ENCODE measurements at regions not wholly inside any gene's neighbourhood (a gene's known extent, or its start where the extent isn't known, plus 50 kb on each side); places are given as distances from the start of the nearest gene placed in this dataset.

DNA sequence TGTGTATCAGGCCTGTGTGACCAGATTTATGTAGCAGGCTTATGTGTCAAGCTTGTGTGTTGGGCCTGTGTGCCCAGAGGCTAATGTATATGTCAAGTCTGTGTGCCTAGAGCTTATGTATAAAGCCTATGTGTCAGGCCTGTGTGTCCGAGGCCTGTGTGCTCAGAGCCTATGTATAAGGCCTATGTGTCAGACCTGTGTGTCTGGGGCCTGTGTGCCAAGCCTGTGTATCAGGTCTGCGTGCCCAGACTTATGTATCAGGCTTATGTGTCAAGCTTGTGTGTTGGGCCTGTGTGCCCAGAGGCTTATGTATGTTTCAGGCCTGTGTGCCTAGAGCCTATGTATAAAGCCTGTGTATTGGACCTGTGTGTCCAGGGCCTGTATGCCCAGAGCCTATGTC, 249.3 kb upstream of the AVPR1A start:
- TF ChIP-seq RFX5 (IDR thresholded peaks at IDR 0.05; ENCODE audit: low read depth, low read length) (no peak), NR2F1 (conservative IDR thresholded peaks at IDR 0.05) (no peak), POLR2A (IDR thresholded peaks at IDR 0.05; ENCODE audit: low read depth, low read length) (no peak), POLR2AphosphoS5 (IDR thresholded peaks at IDR 0.05; ENCODE audit: low read length) (no peak), EZH2 (IDR thresholded peaks at IDR 0.05; ENCODE audit: borderline replicate concordance, control insufficient read depth, low read depth, low read length) (no peak)
- TF ChIP-seq, protein P1, sequence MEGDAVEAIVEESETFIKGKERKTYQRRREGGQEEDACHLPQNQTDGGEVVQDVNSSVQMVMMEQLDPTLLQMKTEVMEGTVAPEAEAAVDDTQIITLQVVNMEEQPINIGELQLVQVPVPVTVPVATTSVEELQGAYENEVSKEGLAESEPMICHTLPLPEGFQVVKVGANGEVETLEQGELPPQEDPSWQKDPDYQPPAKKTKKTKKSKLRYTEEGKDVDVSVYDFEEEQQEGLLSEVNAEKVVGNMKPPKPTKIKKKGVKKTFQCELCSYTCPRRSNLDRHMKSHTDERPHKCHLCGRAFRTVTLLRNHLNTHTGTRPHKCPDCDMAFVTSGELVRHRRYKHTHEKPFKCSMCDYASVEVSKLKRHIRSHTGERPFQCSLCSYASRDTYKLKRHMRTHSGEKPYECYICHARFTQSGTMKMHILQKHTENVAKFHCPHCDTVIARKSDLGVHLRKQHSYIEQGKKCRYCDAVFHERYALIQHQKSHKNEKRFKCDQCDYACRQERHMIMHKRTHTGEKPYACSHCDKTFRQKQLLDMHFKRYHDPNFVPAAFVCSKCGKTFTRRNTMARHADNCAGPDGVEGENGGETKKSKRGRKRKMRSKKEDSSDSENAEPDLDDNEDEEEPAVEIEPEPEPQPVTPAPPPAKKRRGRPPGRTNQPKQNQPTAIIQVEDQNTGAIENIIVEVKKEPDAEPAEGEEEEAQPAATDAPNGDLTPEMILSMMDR (IDR thresholded peaks at IDR 0.05 in 2 of 3, conservative IDR thresholded peaks at IDR 0.05 in 1 of 3; ENCODE audit: control insufficient read depth in 2 of 3, extremely low read depth in 1 of 3, insufficient read depth in 1 of 3, low read depth in 3 of 3, low read length in 3 of 3), result no peak

Data from GM12878 (cell line).